IPS DF 6.9 (cell line): ENCODE measurements at regions not wholly inside any gene's neighbourhood (a gene's known extent, or its start where the extent isn't known, plus 50 kb on each side); places are given as distances from the start of the nearest gene placed in this dataset.

Experiments used
- DNase-seq: peaks from one replicate; pipeline ENCODE4 v3.0.0-alpha.2; 2013; ENCODE audit warnings: low read depth, low spot score
- H3K27ac ChIP-seq: one replicate; pipeline ENCODE4 v1.5.1; 2013; ENCODE audit warnings: low read length, control low read depth
- H3K27me3 ChIP-seq: 2 replicates; pipeline ENCODE4 v1.6.1; 2013; ENCODE audit warnings: mild to moderate bottlenecking, low read length; ENCODE audit not compliant: control insufficient read depth, insufficient read depth
- H3K36me3 ChIP-seq: 2 replicates; pipeline ENCODE4 v1.6.1; 2013; ENCODE audit warnings: low read length; ENCODE audit not compliant: control insufficient read depth, insufficient read depth
- H3K4me1 ChIP-seq: 2 replicates; pipeline ENCODE4 v1.6.1; 2013; ENCODE audit warnings: low read length; ENCODE audit not compliant: control insufficient read depth, insufficient read depth
- H3K4me3 ChIP-seq: 2 replicates; pipeline ENCODE4 v1.5.1; 2013; ENCODE audit warnings: mild to moderate bottlenecking, low read length
- H3K9me3 ChIP-seq: 2 replicates; pipeline ENCODE4 v1.6.1; 2013; ENCODE audit warnings: low read length, inconsistent platforms; ENCODE audit not compliant: control insufficient read depth, insufficient read depth
- WGBS: extraction: QIAGEN DNeasy Blood & Tissue Kit; methylation state at CpG from one replicate; pipeline ENCODE4 v1.1.7; 2013; ENCODE audit warnings: mixed read lengths, missing lambda C conversion rate; ENCODE audit not compliant: insufficient read length, insufficient coverage; 5-methylcytosine and 5-hydroxymethylcytosine counted together

DNA sequence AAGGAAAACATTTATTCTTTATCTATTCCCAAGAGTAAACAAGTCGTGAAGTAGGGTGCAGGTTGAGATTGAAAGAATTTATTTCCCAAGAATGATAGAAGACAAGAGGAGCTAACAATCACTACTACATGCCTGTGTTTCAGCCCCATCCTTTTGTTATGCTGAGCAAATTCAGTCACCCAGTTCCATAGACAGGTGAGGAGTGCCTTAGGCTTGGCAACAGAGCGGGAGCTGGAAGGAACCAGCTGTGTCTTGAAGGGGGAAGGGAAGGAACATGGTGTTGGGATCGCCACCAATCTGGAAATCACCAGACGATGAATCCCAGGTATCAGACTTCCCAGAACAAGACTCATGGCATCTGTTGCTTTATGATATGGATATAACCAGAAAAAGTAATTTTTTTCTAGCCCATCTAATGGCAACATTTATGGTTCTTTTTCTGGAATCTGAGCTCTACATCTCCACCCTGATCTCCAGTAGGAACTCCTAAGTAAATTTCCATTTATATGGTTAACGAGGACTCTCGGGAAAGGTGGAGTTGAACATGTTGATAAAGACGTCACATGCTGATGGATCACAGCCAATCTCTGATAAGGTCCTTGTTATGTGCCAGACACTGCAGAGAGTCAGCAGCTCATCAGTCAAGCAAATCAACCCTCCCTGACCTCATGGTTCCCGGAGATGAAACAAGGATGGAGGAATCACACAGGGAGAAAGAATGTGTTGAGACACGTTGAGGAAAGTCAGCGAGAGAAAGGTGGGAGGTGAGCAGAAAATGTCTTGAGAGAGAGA lies 344.9 kb downstream of the SMOC2 start:
- Histone ChIP-seq H3K4me1 (no peaks in the 10 kb centered on the region), H3K4me3 (no peak overlapping the region), H3K36me3 (no peaks in the 10 kb centered on the region), H3K27me3 (no peaks in the 10 kb centered on the region), H3K9me3 (no peaks in the 10 kb centered on the region), H3K27ac (no peak overlapping the region)
- no peak for DNase-seq
- no CpG with 5 or more reads among the region's 10 CpGs for WGBS

- no peak overlapping the region for H3K4me3 ChIP-seq
- no peak overlapping the region for H3K27ac ChIP-seq
- no CpG with 5 or more reads among the region's 14 CpGs for WGBS
- H3K27me3 ChIP-seq, result no peaks in the 10 kb centered on the region
- no peaks in the 10 kb centered on the region for H3K4me1 ChIP-seq
- no peaks in the 10 kb centered on the region for H3K9me3 ChIP-seq
- no peaks in the 10 kb centered on the region for H3K36me3 ChIP-seq
- no peak for DNase-seq
These were observed 343.4 kb downstream of the SMOC2 start for GRCh38 chr6:168784426-168784825.

DNA sequence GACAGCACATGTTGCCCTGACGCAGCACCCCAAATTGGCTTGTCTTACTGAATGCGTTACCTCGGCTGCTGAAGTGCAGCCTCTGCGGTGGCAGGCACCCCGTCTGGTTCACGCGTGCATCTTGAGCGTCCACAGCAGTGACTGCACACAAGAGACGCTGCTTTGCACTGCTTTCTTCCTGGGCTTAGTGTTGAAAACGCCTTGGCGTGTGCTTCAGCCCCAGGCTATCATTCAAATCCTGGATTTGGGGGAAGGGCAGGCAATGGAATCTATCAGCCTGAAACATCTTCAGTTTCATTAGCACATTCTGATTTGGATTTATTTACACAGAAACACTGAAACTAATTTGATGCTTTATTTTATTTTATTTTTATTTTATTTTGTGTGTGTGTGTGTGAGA lies 342.7 kb downstream of the SMOC2 start:
- Histone ChIP-seq H3K4me3 (no peak overlapping the region), H3K4me1 (no peaks in the 10 kb centered on the region), H3K36me3 (no peaks in the 10 kb centered on the region), H3K27me3 (no peaks in the 10 kb centered on the region), H3K9me3 (no peaks in the 10 kb centered on the region), H3K27ac (no peak overlapping the region)
- WGBS, result no CpG with 5 or more reads among the region's 11 CpGs
- no peak for DNase-seq

- no peaks in the 10 kb centered on the region for H3K9me3 ChIP-seq
- no peak for DNase-seq
- no peaks in the 10 kb centered on the region for H3K36me3 ChIP-seq
- H3K27ac ChIP-seq, result no peak overlapping the region
- H3K4me1 ChIP-seq, result no peaks in the 10 kb centered on the region
- H3K4me3 ChIP-seq, result no peak overlapping the region
- no CpG with 5 or more reads among the region's 18 CpGs for WGBS
- no peaks in the 10 kb centered on the region for H3K27me3 ChIP-seq
These were observed 341.3 kb downstream of the SMOC2 start for GRCh38 chr6:168782187-168782751.

GRCh38 chr6:168778201-168778600 lies 337.2 kb downstream of the SMOC2 start:
- Histone ChIP-seq H3K36me3 (no peaks in the 10 kb centered on the region), H3K27ac (no peak overlapping the region), H3K27me3 (no peaks in the 10 kb centered on the region), H3K4me1 (no peaks in the 10 kb centered on the region), H3K9me3 (no peaks in the 10 kb centered on the region), H3K4me3 (no peak overlapping the region)
- DNase-seq, result no peak
- WGBS, result no CpG with 5 or more reads among the region's 7 CpGs

GRCh38 chr6:168774381-168774780 lies 333.4 kb downstream of the SMOC2 start:
- Histone ChIP-seq H3K27ac (no peak overlapping the region), H3K4me1 (no peaks in the 10 kb centered on the region), H3K9me3 (no peaks in the 10 kb centered on the region), H3K4me3 (no peak overlapping the region), H3K27me3 (no peaks in the 10 kb centered on the region), H3K36me3 (no peaks in the 10 kb centered on the region)
- DNase-seq, result no peak

DNA sequence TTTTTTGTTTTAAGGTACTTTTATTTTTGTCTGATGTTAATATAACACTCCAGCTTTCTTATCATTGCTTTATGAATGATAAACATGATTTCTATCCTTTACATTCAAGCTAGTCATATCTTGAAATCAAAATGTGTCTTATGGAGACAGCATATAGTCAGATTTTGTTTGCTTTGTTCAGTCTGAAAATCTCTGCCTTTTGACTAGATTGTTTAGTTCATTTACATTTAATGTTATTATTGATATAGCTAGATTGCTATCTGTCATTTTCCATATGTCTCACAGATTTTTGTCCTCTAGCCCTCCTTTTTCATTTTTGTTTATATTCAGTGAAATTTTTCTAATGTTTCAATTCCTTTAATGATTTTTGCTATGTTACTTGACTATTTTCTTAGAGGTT lies 332.8 kb downstream of the SMOC2 start:
- H3K27me3 ChIP-seq, result no peaks in the 10 kb centered on the region
- DNase-seq, result no peak
- no peaks in the 10 kb centered on the region for H3K36me3 ChIP-seq
- H3K4me1 ChIP-seq, result no peaks in the 10 kb centered on the region
- H3K27ac ChIP-seq, result no peak overlapping the region
- no peaks in the 10 kb centered on the region for H3K9me3 ChIP-seq
- no peak overlapping the region for H3K4me3 ChIP-seq

DNA sequence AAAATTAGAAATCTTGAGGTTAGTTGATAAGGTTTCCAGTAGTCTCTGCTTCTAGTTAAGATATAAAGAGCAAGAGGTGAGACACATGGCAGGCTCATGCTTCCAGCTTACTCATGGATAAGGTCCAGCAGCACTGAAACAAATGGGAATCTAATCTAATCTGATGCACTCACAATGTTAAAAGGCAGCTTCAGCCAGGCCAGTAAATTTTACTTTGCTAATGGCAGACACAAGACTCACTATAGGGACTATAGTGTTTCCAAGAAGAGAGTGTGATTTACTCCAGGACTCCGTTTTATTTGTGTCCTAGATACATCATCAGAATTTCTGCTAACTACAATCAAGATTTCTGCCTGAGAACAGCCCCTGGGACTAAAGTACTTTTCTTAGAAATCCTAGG lies 324.8 kb downstream of the SMOC2 start:
- WGBS, result no CpG with 5 or more reads among the region's 1 CpG
- no peaks in the 10 kb centered on the region for H3K27me3 ChIP-seq
- H3K9me3 ChIP-seq, result no peaks in the 10 kb centered on the region
- DNase-seq, result no peak
- H3K4me3 ChIP-seq, result no peak overlapping the region
- no peaks in the 10 kb centered on the region for H3K36me3 ChIP-seq
- no peak overlapping the region for H3K27ac ChIP-seq
- no peaks in the 10 kb centered on the region for H3K4me1 ChIP-seq

DNA sequence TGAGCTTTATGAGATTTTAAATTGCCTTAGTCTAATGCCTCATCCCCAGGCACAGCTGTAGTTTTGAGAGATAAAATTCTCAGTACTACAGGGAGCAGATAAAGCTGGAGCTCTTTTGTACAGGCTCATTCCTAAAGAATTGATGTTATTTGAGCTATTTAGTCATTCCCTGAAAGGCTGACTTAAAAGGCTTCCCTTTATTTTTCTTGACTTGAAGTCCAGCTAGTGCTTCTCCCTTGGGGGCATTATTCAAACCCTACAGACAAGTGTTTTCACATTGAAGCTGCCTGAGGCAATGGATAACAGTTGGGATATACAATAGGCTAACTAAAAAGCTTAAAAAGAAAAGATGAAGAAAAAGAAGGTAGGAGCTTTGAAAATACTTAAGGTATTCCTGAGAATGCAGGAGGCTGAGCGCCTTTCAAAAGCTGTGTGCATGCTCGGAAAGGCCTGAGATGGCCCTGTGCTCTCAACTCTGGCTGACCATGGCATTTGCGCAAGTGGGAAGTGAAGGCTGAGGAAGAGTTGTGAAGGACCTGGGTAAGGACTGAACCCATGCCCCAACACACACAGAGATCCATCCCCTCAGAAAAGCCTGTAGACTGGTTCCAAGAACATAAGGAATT lies 315.1 kb downstream of the SMOC2 start:
- Histone ChIP-seq H3K36me3 (no peaks in the 10 kb centered on the region), H3K4me1 (peaks cover 3% of the 10 kb centered on the region; the same call in 1 of the 2 replicates), H3K27ac (no peak overlapping the region), H3K9me3 (no peaks in the 10 kb centered on the region), H3K4me3 (no peak overlapping the region), H3K27me3 (no peaks in the 10 kb centered on the region)
- WGBS, result no CpG with 5 or more reads among the region's 3 CpGs
- DNase-seq, result no peak

DNA sequence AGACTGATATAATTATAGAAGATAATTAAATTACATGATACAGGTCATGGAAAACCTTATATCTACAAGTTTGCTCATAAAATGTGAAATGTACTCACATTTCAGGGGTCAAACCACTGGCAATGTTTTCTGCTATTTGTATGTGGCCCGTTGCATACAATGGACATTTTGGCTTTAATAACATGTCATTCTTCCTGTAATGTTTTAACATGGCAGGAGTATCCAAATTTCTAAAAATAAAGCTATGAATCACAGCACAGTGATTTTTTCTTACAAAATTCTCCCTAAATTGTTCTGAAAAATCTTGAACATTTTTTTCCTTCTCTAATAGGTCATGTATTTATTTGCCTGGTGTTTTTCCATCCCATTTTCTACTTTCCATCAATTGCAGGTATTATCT lies 305.7 kb downstream of the SMOC2 start:
- Histone ChIP-seq H3K9me3 (no peaks in the 10 kb centered on the region), H3K27ac (no peak overlapping the region), H3K4me3 (no peak overlapping the region), H3K4me1 (no peaks in the 10 kb centered on the region), H3K27me3 (no peaks in the 10 kb centered on the region), H3K36me3 (no peaks in the 10 kb centered on the region)
- DNase-seq, result no peak
- no CpG with 5 or more reads among the region's 1 CpG for WGBS

DNA sequence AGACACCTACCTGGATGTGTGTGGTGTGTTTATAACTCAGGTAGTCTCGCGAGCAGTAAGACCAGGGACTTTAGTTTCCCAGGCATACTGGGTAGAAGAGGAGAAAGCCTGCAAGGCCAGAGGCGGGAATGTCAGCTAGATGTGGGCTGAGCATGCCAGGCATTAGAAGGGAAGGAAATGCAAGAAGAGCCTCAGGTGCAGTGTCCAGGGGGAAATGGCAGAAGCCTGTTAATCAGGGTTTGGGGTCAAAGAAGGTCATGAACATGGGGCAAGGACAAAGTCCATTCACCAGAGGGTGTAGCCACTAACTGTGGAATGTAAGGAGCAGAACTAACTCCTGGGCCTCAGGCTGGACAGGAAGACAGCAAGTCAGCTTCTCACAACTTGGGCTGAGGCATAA lies 305.0 kb downstream of the SMOC2 start:
- DNase-seq, result no peak
- no peaks in the 10 kb centered on the region for H3K4me1 ChIP-seq
- H3K36me3 ChIP-seq, result no peaks in the 10 kb centered on the region
- no peaks in the 10 kb centered on the region for H3K9me3 ChIP-seq
- H3K27ac ChIP-seq, result no peak overlapping the region
- WGBS, result no CpG with 5 or more reads among the region's 3 CpGs
- no peaks in the 10 kb centered on the region for H3K27me3 ChIP-seq
- H3K4me3 ChIP-seq, result no peak overlapping the region
